Left ventricle myocardium inferior (tissue), 1 donor: ENCODE measurements at regions not wholly inside any gene's neighbourhood (a gene's known extent, or its start where the extent isn't known, plus 50 kb on each side); places are given as distances from the start of the nearest gene placed in this dataset.

Experiments
- DNase-seq: peaks from one replicate; pipeline ENCODE4 v3.0.0-alpha.2; 2020
- H3K27ac ChIP-seq: fragments of 200-600 bp; replicated peaks from 2 replicates; pipeline ENCODE4 v1.8.0; 2021
- H3K27me3 ChIP-seq: fragments of 200-600 bp; 2 replicates; pipeline ENCODE4 v1.8.0; 2021; ENCODE audit warnings: low read depth
- H3K36me3 ChIP-seq: fragments of 200-600 bp; 2 replicates; pipeline ENCODE4 v1.8.0; 2021
- H3K4me1 ChIP-seq: fragments of 200-600 bp; 2 replicates; pipeline ENCODE4 v1.8.0; 2021
- H3K4me3 ChIP-seq: fragments of 200-600 bp; 2 replicates; pipeline ENCODE4 v1.8.0; 2021; ENCODE audit warnings: mild to moderate bottlenecking, moderate library complexity
- H3K9me3 ChIP-seq: fragments of 200-600 bp; replicated peaks from 2 replicates; pipeline ENCODE4 v1.8.0; 2021
- CTCF ChIP-seq: fragments of 200-600 bp; IDR thresholded peaks from 2 replicates; pipeline ENCODE4 v1.8.0; 2021; ENCODE audit warnings: antibody characterized with exemption, mild to moderate bottlenecking, borderline replicate concordance
- intact Hi-C: fragments of 100-400 bp; cut with micrococcal nuclease; formaldehyde crosslinking; loops from one replicate; pipeline ENCODE4 v1.11.0; 2022
- donor health status: DM: no; HTN: yes; CAD: no; lungs with severe emphysema.

- H3K27me3 ChIP-seq, result no peaks in the 10 kb centered on the region
- H3K27ac ChIP-seq, result peak overlapping the region; percentile 28
- peaks cover 19% of the 10 kb centered on the region for H3K4me1 ChIP-seq
- H3K36me3 ChIP-seq, result no peaks in the 10 kb centered on the region
- intact Hi-C loops, result no loop called here
- TF ChIP-seq CTCF, result no peak
- DNase-seq, result no peak
- H3K9me3 ChIP-seq, result peaks cover 3% of the 10 kb centered on the region
- no peak overlapping the region for H3K4me3 ChIP-seq
Measured at GRCh38 chr2:172177581-172177980, 74.9 kb upstream of the DLX2 start.

- Histone ChIP-seq H3K36me3 (no peaks in the 10 kb centered on the region), H3K9me3 (peaks cover 3% of the 10 kb centered on the region), H3K27ac (peak overlapping the region; percentile 28), H3K4me1 (peaks cover 15% of the 10 kb centered on the region), H3K4me3 (no peak overlapping the region), H3K27me3 (no peaks in the 10 kb centered on the region)
- TF ChIP-seq CTCF, result no peak
- no peak for DNase-seq
- intact Hi-C loops, result no loop called here
Measured at GRCh38 chr2:172177996-172178395, 75.3 kb upstream of the DLX2 start.

- intact Hi-C loops, result no loop called here
- Histone ChIP-seq H3K36me3 (no peaks in the 10 kb centered on the region), H3K4me3 (no peak overlapping the region), H3K27me3 (no peaks in the 10 kb centered on the region), H3K9me3 (peaks cover 3% of the 10 kb centered on the region), H3K4me1 (peaks cover 12% of the 10 kb centered on the region), H3K27ac (no peak overlapping the region)
- DNase-seq, result no peak
- TF ChIP-seq CTCF, result no peak
Measured at GRCh38 chr2:172179045-172179701, 76.5 kb upstream of the DLX2 start.

GRCh38 chr2:172181840-172182239 lies 79.1 kb upstream of the DLX2 start:
- no peak for DNase-seq
- Histone ChIP-seq H3K36me3 (no peaks in the 10 kb centered on the region), H3K27me3 (no peaks in the 10 kb centered on the region), H3K4me1 (peaks cover 12% of the 10 kb centered on the region), H3K4me3 (no peak overlapping the region), H3K9me3 (peaks cover 12% of the 10 kb centered on the region), H3K27ac (no peak overlapping the region)
- intact Hi-C loops, result no loop called here
- TF ChIP-seq CTCF, result no peak

GRCh38 chr2:172182624-172183023 lies 79.9 kb upstream of the DLX2 start:
- Histone ChIP-seq H3K36me3 (no peaks in the 10 kb centered on the region), H3K9me3 (peaks cover 15% of the 10 kb centered on the region), H3K4me1 (peaks cover 12% of the 10 kb centered on the region), H3K27ac (no peak overlapping the region), H3K4me3 (no peak overlapping the region), H3K27me3 (no peaks in the 10 kb centered on the region)
- intact Hi-C loops, result no loop called here
- DNase-seq, result no peak
- no peak for TF ChIP-seq CTCF
